ENCODE measurements at regions not wholly inside any gene's neighbourhood (a gene's known extent, or its start where the extent isn't known, plus 50 kb on each side); places are given as distances from the start of the nearest gene placed in this dataset.

DNA sequence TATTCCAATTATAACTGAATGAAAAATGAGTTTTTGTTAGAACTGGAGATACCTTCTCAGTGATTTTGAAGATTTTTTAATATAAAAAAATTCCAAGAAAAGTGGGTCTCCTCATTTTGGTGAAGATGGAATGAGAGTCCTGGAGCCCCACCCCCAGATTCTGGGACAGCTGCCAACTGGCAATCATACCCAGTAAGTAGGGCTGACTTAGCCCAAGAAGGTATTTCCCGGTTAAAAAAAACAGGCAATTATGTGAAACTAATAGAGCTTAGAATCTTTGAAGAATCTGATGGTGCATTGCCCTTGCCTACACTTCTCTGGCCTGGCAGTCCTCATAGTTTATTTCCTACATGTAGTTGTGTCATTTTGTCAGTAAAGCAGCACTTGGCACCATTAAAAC, 52.8 kb upstream of the VWDE start:
- DNase-seq: no peak

DNA sequence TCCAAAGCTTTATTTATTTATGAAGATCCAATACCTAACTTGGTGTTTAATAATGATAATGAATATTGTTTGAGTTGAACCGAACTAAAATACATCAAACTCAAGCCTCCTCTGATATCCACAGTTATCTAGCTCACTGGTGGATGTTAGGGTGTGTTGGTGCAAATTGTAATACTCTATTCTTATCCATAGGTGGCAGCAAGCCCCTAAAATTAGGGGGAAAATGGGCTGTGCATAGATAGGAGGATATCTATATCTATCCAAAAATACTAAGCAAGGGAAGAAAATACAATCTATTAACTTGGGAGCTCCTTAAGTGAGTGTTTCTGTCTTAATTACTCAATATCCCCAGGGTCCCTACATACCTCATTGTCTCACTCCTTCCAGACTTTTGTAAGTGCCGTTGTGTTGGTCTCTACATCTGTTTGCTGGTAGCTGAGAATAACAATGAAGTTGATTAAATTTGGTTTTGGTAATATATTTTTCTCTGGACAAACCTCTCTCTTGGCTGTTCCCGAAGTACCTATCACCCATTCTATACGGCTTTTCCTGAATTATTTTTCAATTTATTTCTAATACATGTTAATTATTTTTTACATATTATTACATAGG, 55.0 kb upstream of the VWDE start:
- DNase-seq: peak; percentile 44

- no peak for DNase-seq
Observed at GRCh38 chr7:12467837-12468236, 64.2 kb upstream of the VWDE start.

- no peak for DNase-seq
Observed at GRCh38 chr7:12469568-12469967, 65.9 kb upstream of the VWDE start.

DNA sequence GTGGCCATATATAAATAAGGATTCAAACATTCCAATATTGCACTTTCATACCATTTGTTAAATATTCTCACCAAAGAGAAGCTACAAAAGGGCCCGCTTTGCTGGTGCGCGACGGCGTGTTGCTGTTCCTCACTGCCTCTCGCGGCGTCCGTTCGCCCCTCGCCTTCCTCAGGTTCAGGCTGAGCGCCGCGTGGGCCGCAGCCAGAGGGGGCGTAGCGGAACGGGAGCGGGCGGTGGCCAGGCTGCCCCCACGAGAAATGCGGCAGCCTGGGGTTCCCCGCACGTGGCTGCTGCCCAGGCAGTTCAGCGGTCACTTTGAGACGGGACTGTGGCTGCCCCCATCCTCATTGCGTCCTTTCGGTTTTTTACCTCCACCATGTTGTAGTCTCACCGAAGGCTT, 67.3 kb upstream of the VWDE start:
- DNase-seq: no peak

- DNase-seq: no peak
Observed at GRCh38 chr7:12474035-12474434, 70.4 kb upstream of the VWDE start.

GRCh38 chr7:12475362-12476063, 71.8 kb upstream of the VWDE start:
- DNase-seq: peak; percentile 56

GRCh38 chr7:12477620-12478019, 74.0 kb upstream of the VWDE start:
- peak; percentile 5 for DNase-seq

DNA sequence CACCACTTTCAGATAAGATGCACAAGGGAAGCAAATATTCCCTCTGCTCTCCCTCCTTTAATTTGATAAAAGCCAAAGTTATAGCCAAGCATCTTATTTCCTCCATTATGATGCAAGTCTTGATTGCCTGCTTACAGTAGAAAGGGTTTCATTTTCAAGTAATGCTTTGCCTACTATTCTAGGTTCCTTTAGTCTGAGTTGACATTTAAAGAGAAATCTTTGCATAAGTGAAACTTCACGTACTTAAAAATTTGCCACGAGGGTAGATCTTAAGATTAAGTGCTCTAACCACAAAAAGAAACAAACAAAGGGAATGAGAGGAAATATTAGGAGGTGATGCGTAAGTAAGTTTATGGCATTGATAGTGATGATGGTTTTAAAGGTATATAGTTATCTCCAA, 78.1 kb upstream of the VWDE start:
- DNase-seq: no peak

DNA sequence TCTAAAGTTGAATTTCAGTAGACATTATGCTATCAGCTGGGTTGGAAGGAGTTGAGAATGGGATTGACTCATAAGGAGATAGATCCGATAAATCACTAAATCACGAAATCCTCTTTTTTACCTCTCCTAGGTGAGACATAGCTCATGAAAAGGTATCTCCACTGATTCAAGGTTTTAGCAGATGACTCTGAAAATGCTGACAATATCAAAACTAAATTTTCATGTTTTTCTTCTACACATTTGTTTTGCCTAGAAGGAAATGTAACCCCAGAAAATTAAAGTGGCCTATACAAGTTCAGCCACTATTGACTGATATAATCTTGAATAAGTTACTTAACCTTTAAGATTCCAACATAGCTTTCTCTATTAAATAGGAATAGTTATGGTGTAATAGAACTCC, 82.2 kb upstream of the VWDE start:
- no peak for DNase-seq

DNA sequence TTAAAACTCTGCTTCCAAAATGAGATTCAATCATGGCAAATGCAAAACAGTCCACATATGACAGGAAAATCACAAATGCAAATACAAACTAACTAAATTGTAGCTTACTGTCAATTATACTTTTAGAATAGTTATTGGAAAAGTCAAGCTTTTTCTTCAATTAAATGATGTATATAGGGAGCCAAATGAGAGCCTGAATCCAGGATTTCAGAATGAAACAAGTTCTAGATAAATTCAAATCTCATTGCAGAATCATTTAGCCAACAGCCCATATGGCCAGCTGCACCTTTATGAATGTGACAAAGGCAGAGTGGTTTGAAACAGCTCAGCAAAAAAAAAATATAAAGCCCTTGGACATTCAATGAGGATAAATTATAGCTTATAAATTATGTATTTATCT, 82.2 kb upstream of the SCIN start:
- DNase-seq: no peak

- DNase-seq: peak; percentile 72
Observed at GRCh38 chr7:12490107-12490688, 80.3 kb upstream of the SCIN start.

DNA sequence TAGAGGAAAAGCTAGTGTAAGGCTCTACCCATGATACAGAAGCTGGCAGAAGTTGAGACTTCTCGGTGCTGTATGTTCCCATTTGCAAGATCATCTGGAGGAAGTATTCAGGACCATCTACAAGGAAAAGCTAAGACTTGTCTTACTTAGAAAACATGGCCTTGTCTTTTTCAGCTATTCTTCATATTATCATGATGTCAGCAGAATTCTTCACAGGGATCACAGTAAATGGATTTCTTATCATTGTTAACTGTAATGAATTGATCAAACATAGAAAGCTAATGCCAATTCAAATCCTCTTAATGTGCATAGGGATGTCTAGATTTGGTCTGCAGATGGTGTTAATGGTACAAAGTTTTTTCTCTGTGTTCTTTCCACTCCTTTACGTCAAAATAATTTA, 79.6 kb upstream of the SCIN start:
- no peak for DNase-seq

GRCh38 chr7:12491526-12491925, 79.0 kb upstream of the SCIN start:
- no peak for DNase-seq

DNA sequence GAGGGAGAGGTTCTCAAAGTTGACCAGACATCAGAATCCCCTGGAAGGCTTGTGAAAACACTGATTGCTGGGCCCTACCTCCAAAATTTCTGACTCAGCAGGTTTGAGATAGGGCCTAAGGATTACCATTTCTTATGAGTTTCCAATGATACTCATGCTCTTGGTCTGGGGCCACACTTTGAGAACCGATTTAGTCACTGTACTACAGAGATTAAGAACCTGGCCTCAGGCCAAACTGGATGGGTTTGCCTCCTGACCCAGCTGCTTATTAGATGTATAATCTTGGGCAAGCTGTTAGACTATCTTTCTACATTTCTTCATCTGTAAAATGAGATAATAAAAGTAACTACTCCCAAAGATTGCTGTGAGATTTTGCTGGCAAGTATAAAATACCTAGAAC, 77.1 kb upstream of the SCIN start:
- DNase-seq: peak; percentile 73

DNA sequence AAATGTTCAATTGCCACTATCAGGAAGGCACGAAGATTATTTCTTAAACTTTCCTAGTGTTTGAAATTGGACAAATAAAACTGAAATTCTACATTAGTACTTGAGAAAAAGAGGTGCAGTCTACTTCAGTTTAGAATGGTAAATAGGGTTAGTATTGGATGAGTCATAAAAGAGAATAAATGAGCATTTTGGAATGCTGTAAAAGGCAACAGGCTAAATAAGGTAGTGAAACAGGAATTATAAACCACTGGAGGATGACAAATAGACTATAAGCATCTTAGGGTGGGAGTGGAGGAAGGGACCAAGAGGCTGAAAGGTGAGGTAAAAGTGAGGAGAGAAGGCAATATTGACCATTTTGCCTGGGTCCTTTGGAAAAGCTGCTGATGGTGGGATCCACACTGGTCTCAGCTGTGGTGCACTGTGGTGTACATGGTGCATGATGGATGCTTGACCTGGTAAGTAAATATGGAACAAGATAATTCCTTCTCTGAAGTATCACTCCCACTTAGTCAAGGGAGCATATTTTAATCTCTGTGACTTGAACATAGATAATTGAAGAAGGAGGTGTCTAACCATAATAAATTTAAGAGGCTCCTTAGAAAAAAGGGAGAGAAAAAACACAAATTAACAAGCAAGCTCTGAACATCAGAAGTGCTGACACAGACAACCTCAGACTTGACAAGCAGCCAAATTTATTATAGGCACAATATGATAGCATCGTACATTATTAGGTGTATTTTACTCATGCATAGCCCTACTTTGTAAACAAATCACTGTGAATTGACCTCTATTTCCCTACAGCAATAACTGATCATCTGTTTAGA, 76.4 kb upstream of the SCIN start:
- peak; percentile 74 for DNase-seq

GRCh38 chr7:12494687-12495024, 75.9 kb upstream of the SCIN start:
- no peak for DNase-seq

- peak; percentile 34 for DNase-seq
Observed at GRCh38 chr7:12496901-12497674, 73.4 kb upstream of the SCIN start.

- no peak for DNase-seq
Observed at GRCh38 chr7:12504149-12504548, 66.4 kb upstream of the SCIN start.

GRCh38 chr7:12508005-12508404, 62.5 kb upstream of the SCIN start:
- DNase-seq: no peak

DNA sequence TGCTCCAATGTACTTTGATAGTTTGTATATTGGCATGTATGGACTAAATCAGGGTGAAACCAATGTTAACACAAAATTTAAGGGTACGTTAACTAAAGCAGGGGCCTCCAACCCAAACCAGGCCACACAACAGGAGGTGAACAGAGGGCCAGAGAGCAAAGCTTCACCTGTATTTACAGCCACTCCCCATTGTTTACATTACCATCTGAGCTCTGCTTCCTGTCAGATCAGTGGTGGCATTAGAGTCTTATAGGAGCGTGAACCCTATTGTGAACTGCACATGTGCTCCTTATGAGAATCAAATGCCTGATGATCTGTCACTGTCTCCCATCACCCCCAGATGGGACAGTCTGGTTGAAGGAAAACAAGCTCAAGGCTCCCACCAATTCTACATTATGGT, 62.0 kb upstream of the SCIN start:
- DNase-seq: no peak

DNA sequence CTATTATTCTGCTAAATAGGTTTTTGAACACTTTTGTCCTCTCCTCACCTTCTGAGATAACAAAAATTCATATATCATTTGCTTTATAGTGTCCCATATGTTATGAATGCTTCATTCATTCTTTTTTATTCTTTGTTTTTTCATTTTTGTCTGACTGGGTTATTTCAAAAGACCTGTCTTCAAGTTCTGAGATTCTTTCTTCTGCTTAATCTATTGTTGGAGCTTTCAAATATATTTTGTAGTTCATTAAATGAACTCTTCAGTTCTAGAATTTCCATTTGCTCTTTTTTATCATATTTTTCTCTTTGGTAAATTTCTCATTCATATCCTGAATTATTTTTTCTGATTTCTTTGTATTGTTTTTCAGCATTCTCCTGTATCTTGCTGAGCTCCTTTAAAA, 53.1 kb upstream of the SCIN start:
- DNase-seq: no peak

Measured in HCEC 1CT (cell line).